MM.1S (cell line): ENCODE measurements at regions not wholly inside any gene's neighbourhood (a gene's known extent, or its start where the extent isn't known, plus 50 kb on each side); places are given as distances from the start of the nearest gene placed in this dataset.

Experiments
- DNase-seq: peaks from one replicate; pipeline ENCODE4 v3.0.0-alpha.2; 2015
- H2AFZ ChIP-seq: fragments of 300-600 bp; sonication (generic); 2 replicates; pipeline ENCODE4 v1.6.0; 2016; ENCODE audit warnings: antibody characterized with exemption, low read length
- H3F3A ChIP-seq: fragments of 300-600 bp; sonication (generic); 2 replicates; pipeline ENCODE4 v1.6.1; 2016; ENCODE audit warnings: mild to moderate bottlenecking, antibody characterized with exemption, low read length, moderate library complexity, mixed read lengths; ENCODE audit not compliant: insufficient read depth
- H3K27ac ChIP-seq: fragments of 300-600 bp; sonication (generic); 2 replicates; pipeline ENCODE4 v1.5.1; 2016; ENCODE audit warnings: mild to moderate bottlenecking, low read length
- H3K27me3 ChIP-seq: fragments of 300-600 bp; sonication (generic); replicated peaks from 2 replicates; pipeline ENCODE4 v1.6.0; 2016; ENCODE audit warnings: low read length; ENCODE audit not compliant: insufficient read depth
- H3K36me3 ChIP-seq: fragments of 300-600 bp; sonication (generic); replicated peaks from 2 replicates; pipeline ENCODE4 v1.6.1; 2016; ENCODE audit warnings: mild to moderate bottlenecking, low read length, mixed read lengths; ENCODE audit not compliant: insufficient read depth
- H3K4me1 ChIP-seq: fragments of 300-600 bp; sonication (generic); 2 replicates; pipeline ENCODE4 v1.6.1; 2016; ENCODE audit warnings: low read length, mixed read lengths
- H3K4me2 ChIP-seq: fragments of 300-600 bp; sonication (generic); 2 replicates; pipeline ENCODE4 v1.6.0; 2016; ENCODE audit warnings: low read depth, low read length
- H3K4me3 ChIP-seq: fragments of 300-600 bp; sonication (generic); 2 replicates; pipeline ENCODE4 v1.5.1; 2016; ENCODE audit warnings: low read length, mixed read lengths
- H3K79me2 ChIP-seq: fragments of 300-600 bp; sonication (generic); 2 replicates; pipeline ENCODE4 v1.6.1; 2016; ENCODE audit warnings: mixed run types, low read length, mixed read lengths
- H3K9ac ChIP-seq: fragments of 300-600 bp; sonication (generic); 2 replicates; pipeline ENCODE4 v1.6.1; 2016; ENCODE audit warnings: low read length, mixed read lengths
- H3K9me2 ChIP-seq: fragments of 300-600 bp; sonication (generic); replicated peaks from 2 replicates; pipeline ENCODE4 v1.6.1; 2016; ENCODE audit warnings: mild to moderate bottlenecking, low read length, mixed read lengths; ENCODE audit not compliant: insufficient read depth
- H3K9me3 ChIP-seq: fragments of 300-600 bp; sonication (generic); replicated peaks from 2 replicates; pipeline ENCODE4 v1.6.1; 2016; ENCODE audit warnings: mild to moderate bottlenecking, low read length, mixed read lengths; ENCODE audit not compliant: insufficient read depth
- H4K20me1 ChIP-seq: fragments of 300-600 bp; sonication (generic); 2 replicates; pipeline ENCODE4 v1.6.1; 2016; ENCODE audit warnings: mild to moderate bottlenecking, low read length, moderate library complexity, mixed read lengths; ENCODE audit not compliant: insufficient read depth
- CTCF ChIP-seq: fragments of 300-600 bp; sonication (generic); IDR thresholded peaks from 2 replicates; pipeline ENCODE4 v1.5.1; 2016; ENCODE audit warnings: antibody characterized with exemption, low read length, mixed read lengths
- EZH2 ChIP-seq: fragments of 300-600 bp; sonication (generic); optimal IDR thresholded peaks from 2 replicates; pipeline ENCODE3; 2017; ENCODE audit warnings: low read depth, mild to moderate bottlenecking, antibody characterized with exemption, low read length, mixed read lengths
- EZH2phosphoT487 ChIP-seq: fragments of 300-600 bp; sonication (generic); IDR thresholded peaks from 2 replicates; pipeline ENCODE4 v1.6.1; 2018; ENCODE audit warnings: antibody characterized with exemption, low read length

GRCh38 chr16:82220541-82220940, 50.5 kb upstream of the MPHOSPH6 start:
- H3K9ac ChIP-seq = no peak overlapping the region
- H3K4me2 ChIP-seq = no peak overlapping the region
- H2AFZ ChIP-seq = no peak overlapping the region
- no peak for TF ChIP-seq EZH2
- no peak for TF ChIP-seq CTCF
- TF ChIP-seq EZH2phosphoT487 = no peak
- no peaks in the 10 kb centered on the region for H3K27me3 ChIP-seq
- no peaks in the 10 kb centered on the region for H3F3A ChIP-seq
- no peak overlapping the region for H3K4me3 ChIP-seq
- DNase-seq = no peak
- no peaks in the 10 kb centered on the region for H3K9me2 ChIP-seq
- no peaks in the 10 kb centered on the region for H3K9me3 ChIP-seq
- H3K36me3 ChIP-seq = no peaks in the 10 kb centered on the region
- H3K27ac ChIP-seq = no peak overlapping the region
- no peaks in the 10 kb centered on the region for H3K79me2 ChIP-seq
- no peaks in the 10 kb centered on the region for H3K4me1 ChIP-seq
- H4K20me1 ChIP-seq = no peaks in the 10 kb centered on the region
